NCI-H69 (cell line): ENCODE measurements at regions not wholly inside any gene's neighbourhood (a gene's known extent, or its start where the extent isn't known, plus 50 kb on each side); places are given as distances from the start of the nearest gene placed in this dataset.
"Not testable (repeated sequence)": the region's sequence is repeated elsewhere in the genome, so short reads cannot be mapped to it uniquely, and the experiment has no call there.

Source experiments
- DNase-seq: peaks from one replicate; lab custom pipeline; 2025; lab: John Stamatoyannopoulos, UW

DNA sequence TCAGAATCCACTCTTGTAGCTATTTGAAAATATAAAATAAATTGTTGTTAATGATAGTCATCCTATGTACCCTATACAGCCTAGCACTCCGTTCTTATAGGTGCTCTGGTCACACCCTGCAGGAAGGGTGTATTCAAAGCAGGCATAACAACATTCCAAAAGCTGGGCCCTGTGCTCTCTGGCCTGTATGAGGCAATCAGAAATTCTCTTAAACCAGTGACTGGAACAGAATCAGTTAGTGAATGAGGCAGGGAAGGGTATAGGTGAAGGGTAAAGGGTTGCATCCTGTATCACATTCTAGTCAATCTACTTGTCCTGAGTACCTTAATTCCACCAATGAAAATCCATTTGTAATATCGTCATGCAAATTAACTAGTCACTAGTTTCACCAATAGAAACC is 154.5 kb upstream of the ZNF217 start:
- no peak for DNase-seq

DNA sequence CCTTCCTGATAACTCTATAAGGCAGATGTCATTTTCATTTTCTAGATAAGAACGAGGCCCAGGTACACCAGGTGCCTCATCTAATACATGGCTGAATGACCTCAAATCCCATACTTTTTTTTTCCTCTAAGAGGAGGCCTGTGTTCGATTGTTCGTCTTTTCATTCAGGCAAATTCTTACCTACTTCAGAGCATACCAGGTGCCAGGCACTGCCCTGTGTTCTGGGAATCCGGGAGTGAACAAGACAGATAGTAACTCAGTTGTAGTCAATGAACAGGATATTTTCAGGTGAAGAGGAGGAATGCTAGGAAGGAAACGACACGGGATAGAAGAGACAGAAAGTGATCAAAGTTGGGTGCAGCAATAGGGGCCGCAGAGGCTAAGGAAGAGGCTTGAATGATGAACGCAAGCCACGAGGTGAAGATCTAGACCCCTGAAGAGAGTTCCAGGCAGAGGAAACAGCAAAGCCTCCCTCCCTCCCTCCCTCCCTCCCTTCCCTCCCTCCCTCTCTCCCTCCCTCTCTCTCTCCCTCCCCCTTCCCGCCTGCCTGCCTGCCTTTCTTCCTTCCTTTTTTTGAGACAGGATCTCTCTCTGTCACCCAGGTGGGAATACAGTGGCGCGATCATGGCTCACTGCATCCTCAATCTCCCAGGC is 150.1 kb upstream of the ZNF217 start:
- no peak for DNase-seq

DNA sequence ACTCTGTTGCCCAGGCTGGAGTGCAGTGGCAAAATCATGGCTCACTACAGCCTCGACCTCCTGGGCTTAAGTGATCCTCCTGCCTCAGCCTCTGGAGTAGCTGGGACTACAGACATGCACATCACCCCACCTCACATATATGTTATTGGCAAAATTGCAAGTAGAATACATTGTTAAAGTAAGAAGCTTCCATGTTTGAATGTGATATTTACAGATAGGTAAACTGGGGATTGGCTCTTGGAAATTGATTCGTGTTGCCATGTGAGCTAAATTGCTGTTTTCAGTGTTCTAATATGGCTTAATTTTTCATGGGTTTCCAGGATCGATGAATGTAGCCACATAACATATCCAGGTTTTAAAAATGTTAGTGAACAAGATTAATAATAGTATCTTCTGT is 149.0 kb upstream of the ZNF217 start:
- no peak for DNase-seq

DNA sequence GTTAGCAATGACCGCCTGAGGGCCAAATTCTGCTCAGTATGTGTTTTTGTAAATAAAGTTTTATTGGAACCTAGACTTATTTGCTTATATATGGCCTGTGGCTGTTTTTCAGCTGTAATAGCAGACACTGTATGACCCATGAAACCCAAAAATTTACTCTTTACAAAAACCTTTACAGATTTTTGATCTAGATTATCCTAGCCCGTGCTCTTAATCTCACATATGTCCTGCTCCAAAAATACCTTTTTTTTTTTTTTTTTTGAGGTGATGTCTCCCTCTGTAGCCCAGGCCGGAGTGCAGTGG is 148.0 kb upstream of the ZNF217 start:
- DNase-seq, result no peak

DNA sequence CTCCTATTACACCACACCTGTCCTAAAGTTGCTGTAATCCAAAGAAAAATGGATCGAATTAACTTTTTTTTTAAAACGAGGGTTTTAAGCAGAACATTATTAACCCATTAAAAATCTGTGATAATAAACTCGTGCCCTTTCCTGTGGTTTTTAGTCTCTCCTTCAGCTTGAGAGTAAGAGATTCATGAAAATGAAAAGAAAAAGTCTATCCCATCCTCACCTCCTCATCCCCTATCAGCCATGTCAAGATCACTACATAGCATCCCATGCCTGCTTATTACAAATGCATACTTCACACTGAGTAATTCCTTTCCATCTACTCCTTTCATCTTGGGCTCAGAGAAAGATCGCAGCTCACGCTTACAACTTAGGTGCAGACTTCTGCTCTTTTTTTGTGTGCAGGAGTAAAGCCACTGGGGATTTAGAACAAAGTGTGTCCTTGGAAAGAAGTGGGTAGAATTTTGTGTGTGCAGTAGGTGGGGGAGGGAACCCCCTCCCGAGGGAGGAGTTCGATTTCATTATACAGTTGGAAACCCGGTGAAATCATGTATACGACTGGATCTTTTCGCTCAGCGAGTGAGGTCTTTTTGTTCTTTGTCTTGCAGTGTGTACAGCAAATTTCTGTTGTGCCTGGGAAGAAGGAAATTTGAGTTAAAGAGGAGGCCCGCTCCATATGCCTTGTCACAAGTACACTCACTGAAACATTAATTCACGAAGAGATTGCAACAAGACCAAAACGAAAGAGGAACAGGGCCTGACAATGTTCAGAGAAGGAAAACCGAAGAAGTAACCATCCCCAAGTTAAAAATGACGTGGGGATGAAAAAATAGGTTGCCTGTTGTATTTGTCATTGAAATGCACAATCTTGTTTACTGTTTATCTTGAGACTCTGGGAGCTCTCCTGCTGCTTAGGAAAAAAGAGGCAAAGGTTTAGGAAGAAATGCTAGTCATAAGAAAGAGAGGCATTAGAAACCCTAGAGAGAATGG is 146.5 kb upstream of the ZNF217 start:
- DNase-seq, result no peak

DNA sequence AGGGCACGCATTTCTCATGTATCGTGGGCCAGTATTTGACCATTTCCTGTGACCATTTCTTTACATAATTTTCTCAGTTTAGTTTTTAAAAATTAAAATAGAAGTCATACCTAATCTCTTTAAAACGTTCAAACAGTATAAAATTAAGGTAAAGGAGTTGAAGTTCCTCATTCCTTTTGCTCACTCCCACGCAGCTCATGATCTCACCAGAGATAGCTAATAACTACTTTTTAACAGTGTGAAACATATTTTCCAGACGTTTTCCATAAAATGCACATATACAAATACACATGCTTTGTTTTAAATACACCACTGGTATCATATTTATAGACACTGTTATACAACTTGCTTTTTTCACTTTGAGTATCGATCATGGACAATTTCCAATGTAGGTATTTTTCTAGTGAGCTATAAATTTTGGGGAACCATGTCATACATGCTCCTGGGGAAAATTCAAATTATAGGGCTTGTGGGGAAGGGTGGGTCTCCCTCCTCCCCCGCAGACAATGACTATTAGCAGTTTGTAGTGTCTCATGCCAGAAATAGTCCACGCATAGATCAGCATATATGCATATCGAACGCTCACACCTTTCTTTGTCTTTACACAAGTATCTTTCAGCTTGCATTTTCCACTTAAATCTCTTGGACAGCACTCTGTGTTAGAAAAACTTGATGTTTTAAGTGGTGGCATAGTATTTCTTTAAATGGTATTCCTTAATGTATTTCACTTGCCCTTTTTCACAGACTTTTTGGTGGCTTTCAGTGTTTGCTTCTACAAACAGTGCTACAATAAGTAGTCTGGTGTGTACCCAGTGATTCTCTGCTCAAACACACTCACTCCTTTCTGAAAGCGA is 145.5 kb upstream of the ZNF217 start:
- DNase-seq, result no peak

DNA sequence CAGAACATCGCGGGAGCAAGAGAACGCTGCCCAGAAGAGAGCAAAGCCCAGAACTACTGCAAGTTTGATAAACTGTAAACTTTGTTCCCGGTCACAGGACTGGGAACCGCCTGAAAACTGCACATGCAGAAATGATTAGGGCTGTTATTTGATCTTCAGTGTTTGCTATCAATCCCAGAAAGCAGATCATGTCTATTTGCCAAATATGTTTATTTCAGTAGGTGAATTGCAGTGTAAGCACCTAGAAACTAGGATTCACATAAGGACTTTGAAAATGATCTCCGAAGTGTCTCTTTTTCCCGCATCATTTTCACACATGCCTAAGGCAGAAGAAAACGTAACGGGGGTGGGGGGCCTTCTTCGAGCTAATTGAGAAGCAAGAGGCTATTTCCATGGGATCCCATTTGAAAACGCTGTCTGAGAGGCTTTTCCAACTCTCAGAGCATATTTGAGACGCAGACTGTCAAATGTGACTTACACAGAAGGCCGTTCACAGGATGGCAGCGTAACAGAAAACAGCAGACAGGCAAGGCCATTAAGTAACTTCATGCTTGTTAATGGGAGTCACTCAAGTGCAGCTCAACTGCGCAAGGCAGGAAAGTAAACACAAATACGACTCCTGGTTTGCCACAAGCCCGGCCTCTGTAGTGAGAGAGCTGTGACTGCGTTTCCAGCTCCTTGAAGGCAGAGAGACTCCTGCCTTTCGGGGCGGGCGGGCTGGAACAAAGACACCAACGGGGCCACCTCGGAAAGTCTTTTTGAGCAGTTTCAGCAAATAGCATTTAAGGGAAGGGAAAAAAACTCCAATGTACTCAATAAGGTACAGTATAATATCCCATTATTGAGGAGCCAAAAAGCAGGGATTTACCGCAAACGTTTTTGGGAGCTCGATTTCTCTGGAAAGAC is 144.7 kb upstream of the ZNF217 start:
- peak; percentile 7 for DNase-seq

DNA sequence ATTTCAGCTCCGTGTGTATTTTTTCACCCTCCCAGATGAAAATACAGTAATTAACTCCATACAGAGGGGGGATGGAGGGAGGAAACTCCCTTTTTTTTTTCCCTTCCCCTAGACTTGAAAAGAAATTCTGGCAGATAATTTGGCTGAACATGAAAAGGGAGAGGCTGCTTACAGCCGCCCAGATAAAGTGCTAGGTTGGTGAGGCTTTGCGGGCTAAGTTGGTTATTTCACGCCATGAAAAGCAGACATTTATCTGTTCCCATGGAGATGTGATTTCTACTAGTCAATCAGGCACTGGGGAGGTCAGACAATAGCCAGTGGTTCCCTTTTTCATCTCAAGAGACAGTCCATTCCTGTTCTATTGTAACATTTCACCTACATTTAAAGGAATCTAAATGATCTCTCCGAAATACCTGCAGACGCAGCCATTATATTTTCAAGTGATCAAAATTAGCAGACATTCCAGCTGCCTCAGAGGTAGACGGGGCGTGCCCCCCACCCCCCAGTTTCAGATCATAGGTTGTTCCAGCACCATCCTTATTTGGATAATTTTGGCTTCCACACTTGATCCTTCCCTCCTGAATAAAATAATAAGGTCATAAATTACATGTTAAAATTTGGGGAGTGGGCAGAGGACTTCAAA is 143.9 kb upstream of the ZNF217 start:
- no peak for DNase-seq

DNA sequence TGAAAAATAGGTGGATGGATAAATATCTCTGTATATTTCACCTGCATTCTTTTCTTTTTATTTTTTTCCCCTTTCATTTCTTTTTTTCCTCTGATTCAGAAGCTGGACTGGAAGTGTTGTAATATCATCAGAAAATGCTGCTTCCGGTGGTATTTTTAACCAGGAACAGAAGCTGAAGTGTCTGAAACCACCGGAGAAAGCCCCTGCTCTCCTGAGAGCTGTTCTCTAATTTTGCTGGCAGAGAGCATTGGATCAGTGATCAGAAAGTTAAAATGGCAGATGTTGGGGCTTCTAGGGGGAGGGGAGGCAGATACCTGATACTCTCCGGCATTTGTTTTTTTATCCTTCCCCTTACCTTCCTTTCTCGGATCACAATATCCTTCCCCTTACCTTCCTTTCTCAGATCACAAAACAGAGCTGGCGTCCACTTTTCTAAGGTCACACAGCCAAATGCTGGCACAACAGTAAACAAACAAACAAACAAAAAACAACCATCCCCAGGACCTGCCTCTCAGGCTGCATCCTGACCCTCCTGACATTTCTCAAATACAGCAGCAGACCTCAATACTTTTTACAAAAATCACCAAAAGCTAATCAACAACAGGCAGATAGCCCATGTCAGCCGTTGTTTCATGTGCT is 143.2 kb upstream of the ZNF217 start:
- no peak for DNase-seq

DNA sequence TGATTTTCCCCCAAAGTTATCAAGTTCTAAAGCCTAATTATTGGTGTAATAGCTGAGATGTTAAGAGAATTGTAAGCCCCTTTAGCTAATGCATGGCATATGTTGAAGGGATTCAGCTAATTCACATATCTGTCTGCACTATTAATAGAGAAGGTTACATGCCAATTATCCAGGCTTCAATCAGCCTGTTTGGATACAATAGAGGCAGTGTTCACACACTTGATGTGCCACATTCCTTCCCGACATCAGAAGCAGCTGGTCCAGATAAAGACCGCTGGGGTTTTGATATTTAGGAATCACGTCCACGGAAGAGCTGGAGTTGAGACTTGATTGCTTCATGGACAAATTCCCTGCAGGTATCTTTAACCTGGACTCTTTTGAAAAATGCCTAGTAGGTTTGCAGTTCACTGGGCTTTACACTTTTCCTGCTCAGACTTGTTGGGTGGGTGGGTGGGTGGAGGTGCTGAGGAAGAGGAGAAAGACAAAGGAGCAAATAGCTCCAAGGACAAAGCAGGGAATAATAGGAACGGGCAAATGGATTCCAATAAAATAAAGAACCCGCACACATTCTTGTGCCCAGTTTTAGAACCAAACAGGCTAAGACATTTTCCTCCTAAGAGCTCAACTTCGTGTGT is 142.6 kb upstream of the ZNF217 start:
- DNase-seq, result no peak

DNA sequence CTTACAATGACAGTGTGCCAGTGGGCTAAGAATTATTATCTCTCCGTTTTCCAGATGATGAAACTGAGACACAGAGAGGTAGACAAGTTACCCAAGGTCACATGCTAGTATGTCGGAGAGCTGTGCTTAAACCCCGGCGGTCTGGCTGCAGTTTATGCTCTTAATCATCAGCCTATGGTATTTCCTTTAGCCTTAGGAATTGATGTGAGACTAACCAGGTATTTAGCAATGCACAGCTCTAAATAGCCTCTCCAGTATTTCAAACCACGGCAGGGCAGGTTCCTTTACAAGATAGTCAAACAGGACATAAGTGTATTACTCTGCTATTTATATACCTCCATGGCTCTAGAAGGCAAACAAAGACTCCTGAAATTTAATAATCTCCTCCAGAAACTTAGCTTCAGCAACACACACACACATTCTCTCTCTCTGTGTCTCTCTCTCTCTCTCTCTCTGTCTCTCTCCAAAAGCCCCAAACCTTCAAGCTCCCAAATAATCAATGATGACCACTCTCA is 142.0 kb upstream of the ZNF217 start:
- no peak for DNase-seq

DNA sequence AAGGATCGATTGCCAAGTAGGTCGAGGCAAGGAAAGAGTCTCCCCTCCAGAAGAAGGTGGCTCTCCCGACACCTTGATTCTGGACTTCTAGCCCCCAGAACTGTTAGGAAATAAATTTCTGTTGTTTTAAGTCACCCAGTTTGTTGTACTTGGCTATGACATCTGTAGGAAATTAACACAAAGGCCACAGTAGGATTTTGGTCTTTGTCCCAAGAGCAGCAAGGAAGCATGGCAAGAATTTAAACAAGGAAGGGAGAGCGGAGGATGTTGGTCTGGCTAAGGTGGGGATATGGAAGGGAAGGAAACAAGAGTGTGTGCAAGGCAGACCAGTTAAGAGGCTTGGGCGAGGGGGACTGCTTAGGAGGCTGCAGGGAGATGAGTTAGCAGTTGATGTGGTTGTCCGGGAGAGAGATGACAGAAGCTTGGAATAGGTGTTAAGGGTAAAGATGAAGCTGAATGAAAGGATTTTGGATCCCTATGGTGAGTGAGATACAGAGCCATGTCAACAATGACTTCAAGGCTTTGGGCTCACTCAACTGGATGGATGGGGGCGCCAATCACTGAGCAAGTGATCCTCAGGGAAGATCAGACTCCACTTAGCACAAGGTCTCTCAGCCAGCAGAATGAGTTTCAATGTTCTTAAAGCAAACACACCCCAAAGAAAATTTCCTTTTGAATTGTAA is 140.5 kb upstream of the ZNF217 start:
- no peak for DNase-seq

DNA sequence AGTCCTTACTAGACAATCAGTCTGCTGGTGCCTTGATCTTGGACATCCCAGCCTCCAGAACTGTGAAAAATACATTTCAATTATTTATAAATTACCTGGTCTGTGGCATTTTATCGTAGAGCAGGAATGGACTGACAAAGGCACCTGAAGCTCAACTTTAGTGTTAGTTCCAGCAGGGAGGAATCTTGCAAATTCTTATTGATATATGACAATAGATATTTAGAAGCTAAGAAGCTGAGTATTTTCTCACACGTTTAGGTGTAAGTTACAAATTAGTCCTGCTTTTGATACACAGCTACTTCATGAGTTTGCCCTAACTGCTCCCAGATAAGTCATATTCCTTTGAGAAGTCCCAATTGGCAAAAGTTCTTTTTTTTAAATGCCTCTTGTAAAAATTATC is 138.0 kb upstream of the ZNF217 start:
- DNase-seq, result no peak

DNA sequence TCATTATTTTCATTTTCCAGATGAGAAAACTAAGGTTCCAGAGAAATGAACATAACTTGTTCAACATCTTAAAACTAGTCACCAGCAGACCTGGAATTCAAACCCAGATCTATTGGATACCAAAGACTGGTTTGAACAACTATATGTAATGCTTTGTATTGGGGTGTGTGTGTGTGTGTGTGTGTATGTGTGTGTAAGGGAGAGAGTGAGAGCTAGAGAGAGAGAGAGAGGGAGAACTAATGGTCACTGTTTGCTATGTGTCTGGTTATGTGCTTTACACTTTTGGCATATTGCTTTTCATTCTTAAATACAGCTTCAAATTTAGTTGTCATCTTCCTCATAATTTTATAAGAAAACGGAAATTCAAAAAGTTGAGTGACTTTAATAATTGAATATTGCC is 134.7 kb upstream of the ZNF217 start:
- DNase-seq, result no peak

DNA sequence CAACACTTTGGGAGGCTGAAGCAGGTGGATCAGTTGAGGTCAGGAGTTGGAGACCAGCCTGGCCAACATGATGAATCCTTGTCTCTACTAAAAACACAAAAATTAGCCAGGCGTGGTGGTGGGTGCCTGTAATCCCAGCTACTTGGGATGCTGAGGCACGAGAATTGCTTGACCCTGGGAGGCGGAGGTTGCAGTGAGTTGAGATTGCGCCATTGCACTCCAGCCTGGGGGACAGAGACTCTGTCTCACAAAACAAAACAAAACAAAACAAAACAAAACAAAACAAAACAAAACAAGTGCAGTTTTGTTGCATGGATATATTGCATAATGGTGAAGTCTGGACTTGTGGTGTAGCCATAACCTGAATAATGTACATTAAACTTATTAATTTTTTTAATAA is 133.6 kb upstream of the ZNF217 start:
- DNase-seq, result not testable (repeated sequence)

DNA sequence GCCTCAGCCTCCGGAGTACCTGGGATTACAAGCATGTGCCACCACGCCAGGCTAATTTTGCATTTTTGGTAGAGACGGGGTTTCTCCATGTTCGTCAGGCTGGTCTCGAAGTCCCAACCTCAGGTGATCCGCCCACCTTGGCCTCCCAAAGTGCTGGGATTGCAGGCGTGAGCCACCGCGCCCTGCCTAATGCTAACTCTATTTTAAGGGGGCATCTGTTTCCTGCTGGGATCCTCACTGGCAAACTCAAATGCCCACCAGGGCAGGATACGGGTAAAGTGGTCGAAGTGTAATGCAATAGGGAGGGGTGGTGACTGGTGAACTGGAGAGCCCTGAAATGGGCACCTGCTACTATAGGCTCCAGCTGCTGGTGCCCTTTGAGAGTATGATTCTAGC is 131.9 kb upstream of the ZNF217 start:
- no peak for DNase-seq

DNA sequence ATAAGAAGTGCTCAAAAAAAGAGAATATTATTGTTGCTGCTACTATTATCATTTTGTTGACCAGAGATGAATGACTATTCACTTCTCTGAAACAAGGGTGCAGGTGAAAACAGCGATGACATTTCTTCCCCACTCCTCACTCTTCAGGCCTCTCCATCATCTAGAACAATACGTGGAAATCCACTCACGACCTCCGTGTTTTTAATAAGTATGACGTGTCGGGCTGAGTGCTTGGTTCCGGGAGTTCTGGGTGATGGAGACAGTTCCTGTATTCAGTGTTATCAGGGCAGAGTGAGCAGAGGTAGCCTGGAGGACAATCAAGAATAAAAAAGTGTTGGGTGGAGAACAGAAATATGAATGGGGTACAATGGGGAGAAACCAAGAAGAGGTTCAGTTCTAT is 130.0 kb upstream of the ZNF217 start:
- DNase-seq, result no peak

DNA sequence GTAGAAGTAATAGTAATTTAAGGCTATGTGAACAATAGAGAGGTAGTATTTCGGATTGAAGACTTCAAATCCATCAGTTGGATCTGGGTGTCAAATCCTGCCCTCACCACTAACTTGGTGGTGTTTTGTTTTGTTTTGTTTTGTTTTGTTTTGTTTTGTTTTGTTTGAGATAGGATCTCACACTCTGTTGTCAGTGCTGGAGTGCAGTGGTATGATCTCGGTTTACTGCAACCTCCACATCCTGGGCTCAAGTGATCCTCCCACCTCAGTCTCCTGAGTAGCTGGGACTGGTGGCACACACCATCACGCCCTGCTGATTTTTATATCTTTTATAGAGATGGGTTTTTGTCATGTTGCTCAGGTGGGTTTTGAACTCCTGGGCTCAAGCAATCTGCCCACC is 129.4 kb upstream of the ZNF217 start:
- no peak for DNase-seq

DNA sequence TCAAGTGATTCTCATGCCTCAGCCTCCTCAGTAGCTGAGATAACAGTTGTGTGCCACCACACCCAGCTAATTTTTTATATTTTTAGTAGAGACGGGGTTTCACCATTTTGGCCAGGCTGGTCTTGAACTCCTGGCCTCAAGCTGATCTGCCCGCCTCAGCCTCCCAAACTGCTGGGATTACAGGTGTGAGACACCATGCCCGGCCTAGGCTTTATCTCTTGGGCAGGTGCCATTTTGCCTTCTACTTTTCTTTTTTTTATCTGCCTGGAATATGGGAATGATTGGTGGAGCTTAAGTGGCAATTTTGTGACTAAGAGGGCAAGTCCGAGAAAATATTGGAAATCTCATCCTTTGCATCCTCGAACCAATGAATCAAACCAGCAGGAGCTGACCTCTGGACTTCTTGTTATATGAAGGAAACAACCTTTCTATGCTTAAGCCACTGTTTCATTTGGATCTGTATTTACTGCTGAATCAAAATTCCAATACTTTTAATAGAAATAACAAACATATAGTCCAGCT is 128.9 kb upstream of the ZNF217 start:
- no peak for DNase-seq
